H1 (cell line): ENCODE measurements at regions not wholly inside any gene's neighbourhood (a gene's known extent, or its start where the extent isn't known, plus 50 kb on each side); places are given as distances from the start of the nearest gene placed in this dataset.

Experiments used
- ATF2 ChIP-seq: IDR thresholded peaks from 2 replicates; pipeline ENCODE4 v1.6.1; 2012; ENCODE audit warnings: low read length, inconsistent platforms
- CHD2 ChIP-seq: IDR thresholded peaks from 2 replicates; pipeline ENCODE4 v1.6.1; 2012; ENCODE audit warnings: low read length, improper control_type of control experiment
- CREB1 ChIP-seq: IDR thresholded peaks from 2 replicates; pipeline ENCODE4 v1.6.1; 2012; ENCODE audit warnings: inconsistent platforms
- EZH2 ChIP-seq: fragments of 200-600 bp; sonication (generic); IDR thresholded peaks from 2 replicates; pipeline ENCODE4 v1.7.1; 2012; ENCODE audit warnings: low read depth, mild to moderate bottlenecking, moderate library complexity, low read length, inconsistent platforms; ENCODE audit not compliant: severe bottlenecking
- GTF2F1 ChIP-seq: IDR thresholded peaks from 2 replicates; pipeline ENCODE4 v1.6.1; 2012; ENCODE audit warnings: low read depth, low read length, improper control_type of control experiment, borderline replicate concordance
- POLR2A ChIP-seq, 2 experiments: IDR thresholded peaks; 1 replicate in 1 of 2; 2 replicates in 1 of 2; pipeline ENCODE4 v1.6.1; 2011; ENCODE audit warnings: low read depth in 2 of 2, low read length in 2 of 2, mild to moderate bottlenecking in 2 of 2; ENCODE audit errors: control extremely low read depth in 1 of 2
- RBBP5 ChIP-seq: IDR thresholded peaks from 2 replicates; pipeline ENCODE4 v1.7.1; 2012; ENCODE audit warnings: low read depth, mild to moderate bottlenecking, inconsistent platforms, low read length, moderate library complexity, borderline replicate concordance
- RFX5 ChIP-seq: IDR thresholded peaks from 2 replicates; pipeline ENCODE4 v1.6.1; 2011; ENCODE audit warnings: low read depth, low read length, improper control_type of control experiment, borderline replicate concordance
- SAP30 ChIP-seq: fragments of 300-600 bp; sonication (generic); IDR thresholded peaks from 2 replicates; pipeline ENCODE4 v1.7.1; 2012; ENCODE audit warnings: low read length, moderate library complexity, mild to moderate bottlenecking, inconsistent platforms; ENCODE audit not compliant: insufficient read depth, insufficient replicate concordance
- SIRT6 ChIP-seq: IDR thresholded peaks from one replicate; pipeline ENCODE4 v1.7.1; 2012; ENCODE audit warnings: low read length, inconsistent platforms
- TAF1 ChIP-seq: IDR thresholded peaks from 2 replicates; pipeline ENCODE4 v1.6.1; 2011; ENCODE audit warnings: mild to moderate bottlenecking, low read depth, low read length
- USF2 ChIP-seq: IDR thresholded peaks from 2 replicates; pipeline ENCODE4 v1.6.1; 2011; ENCODE audit warnings: low read length, improper control_type of control experiment
- TF ChIP-seq, protein P1 (sequence below), 3 experiments: IDR thresholded peaks; 1 replicate in 2 of 3; 2 replicates in 1 of 3; pipeline versions ENCODE4 v1.5.1 to v1.6.1; 2011; ENCODE audit warnings: low read length in 3 of 3, mild to moderate bottlenecking in 3 of 3, inconsistent platforms in 2 of 3, low read depth in 1 of 3, moderate library complexity in 1 of 3; ENCODE audit not compliant: insufficient read depth in 1 of 3; ENCODE audit errors: control extremely low read depth in 1 of 3
- TF ChIP-seq, protein P2 (sequence below): IDR thresholded peaks from 2 replicates; pipeline ENCODE4 v1.6.1; 2012; ENCODE audit warnings: inconsistent platforms

GRCh38 chr6:4209196-4209595 is 73.8 kb upstream of the ECI2 start:
- TF ChIP-seq, protein P1, sequence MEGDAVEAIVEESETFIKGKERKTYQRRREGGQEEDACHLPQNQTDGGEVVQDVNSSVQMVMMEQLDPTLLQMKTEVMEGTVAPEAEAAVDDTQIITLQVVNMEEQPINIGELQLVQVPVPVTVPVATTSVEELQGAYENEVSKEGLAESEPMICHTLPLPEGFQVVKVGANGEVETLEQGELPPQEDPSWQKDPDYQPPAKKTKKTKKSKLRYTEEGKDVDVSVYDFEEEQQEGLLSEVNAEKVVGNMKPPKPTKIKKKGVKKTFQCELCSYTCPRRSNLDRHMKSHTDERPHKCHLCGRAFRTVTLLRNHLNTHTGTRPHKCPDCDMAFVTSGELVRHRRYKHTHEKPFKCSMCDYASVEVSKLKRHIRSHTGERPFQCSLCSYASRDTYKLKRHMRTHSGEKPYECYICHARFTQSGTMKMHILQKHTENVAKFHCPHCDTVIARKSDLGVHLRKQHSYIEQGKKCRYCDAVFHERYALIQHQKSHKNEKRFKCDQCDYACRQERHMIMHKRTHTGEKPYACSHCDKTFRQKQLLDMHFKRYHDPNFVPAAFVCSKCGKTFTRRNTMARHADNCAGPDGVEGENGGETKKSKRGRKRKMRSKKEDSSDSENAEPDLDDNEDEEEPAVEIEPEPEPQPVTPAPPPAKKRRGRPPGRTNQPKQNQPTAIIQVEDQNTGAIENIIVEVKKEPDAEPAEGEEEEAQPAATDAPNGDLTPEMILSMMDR (IDR thresholded peaks at IDR 0.05; ENCODE audit: control extremely low read depth in 1 of 3, insufficient read depth in 1 of 3, low read depth in 1 of 3, low read length in 3 of 3) = no peak
- TF ChIP-seq ATF2 (no peak), CHD2 (no peak), POLR2A (IDR thresholded peaks at IDR 0.05; ENCODE audit: control extremely low read depth in 1 of 2, low read depth in 2 of 2, low read length in 2 of 2) (no peak), EZH2 (no peak), SAP30 (no peak), CREB1 (no peak), USF2 (no peak), TAF1 (no peak), RBBP5 (no peak), SIRT6 (no peak), RFX5 (no peak), GTF2F1 (no peak)
- TF ChIP-seq, protein P2, sequence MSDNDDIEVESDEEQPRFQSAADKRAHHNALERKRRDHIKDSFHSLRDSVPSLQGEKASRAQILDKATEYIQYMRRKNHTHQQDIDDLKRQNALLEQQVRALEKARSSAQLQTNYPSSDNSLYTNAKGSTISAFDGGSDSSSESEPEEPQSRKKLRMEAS = no peak
